PC-9 (cell line): ENCODE measurements at regions not wholly inside any gene's neighbourhood (a gene's known extent, or its start where the extent isn't known, plus 50 kb on each side); places are given as distances from the start of the nearest gene placed in this dataset.

ENCODE experiments used
- EZH2 ChIP-seq: fragments of 200-600 bp; sonication (generic); IDR thresholded peaks from 2 replicates; pipeline ENCODE4 v1.8.0; 2017; ENCODE audit warnings: antibody characterized with exemption, low read depth
- TF ChIP-seq, protein P1 (sequence below): fragments of 200-600 bp; sonication (generic); conservative IDR thresholded peaks from 2 replicates; pipeline ENCODE4 v1.6.1; 2017; ENCODE audit warnings: mixed run types, antibody characterized with exemption, mild to moderate bottlenecking, moderate library complexity

GRCh38 chr19:13644645-13645044 is 119.7 kb upstream of the MRI1 start:
- TF ChIP-seq, protein P1, sequence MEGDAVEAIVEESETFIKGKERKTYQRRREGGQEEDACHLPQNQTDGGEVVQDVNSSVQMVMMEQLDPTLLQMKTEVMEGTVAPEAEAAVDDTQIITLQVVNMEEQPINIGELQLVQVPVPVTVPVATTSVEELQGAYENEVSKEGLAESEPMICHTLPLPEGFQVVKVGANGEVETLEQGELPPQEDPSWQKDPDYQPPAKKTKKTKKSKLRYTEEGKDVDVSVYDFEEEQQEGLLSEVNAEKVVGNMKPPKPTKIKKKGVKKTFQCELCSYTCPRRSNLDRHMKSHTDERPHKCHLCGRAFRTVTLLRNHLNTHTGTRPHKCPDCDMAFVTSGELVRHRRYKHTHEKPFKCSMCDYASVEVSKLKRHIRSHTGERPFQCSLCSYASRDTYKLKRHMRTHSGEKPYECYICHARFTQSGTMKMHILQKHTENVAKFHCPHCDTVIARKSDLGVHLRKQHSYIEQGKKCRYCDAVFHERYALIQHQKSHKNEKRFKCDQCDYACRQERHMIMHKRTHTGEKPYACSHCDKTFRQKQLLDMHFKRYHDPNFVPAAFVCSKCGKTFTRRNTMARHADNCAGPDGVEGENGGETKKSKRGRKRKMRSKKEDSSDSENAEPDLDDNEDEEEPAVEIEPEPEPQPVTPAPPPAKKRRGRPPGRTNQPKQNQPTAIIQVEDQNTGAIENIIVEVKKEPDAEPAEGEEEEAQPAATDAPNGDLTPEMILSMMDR, result no peak
- TF ChIP-seq EZH2, result no peak
